GM18951 (cell line): ENCODE measurements at regions not wholly inside any gene's neighbourhood (a gene's known extent, or its start where the extent isn't known, plus 50 kb on each side); places are given as distances from the start of the nearest gene placed in this dataset.

Experiments
- POLR2A ChIP-seq: IDR thresholded peaks from 4 replicates; pipeline ENCODE4 v1.6.1; 2011; ENCODE audit warnings: mild to moderate bottlenecking; ENCODE audit not compliant: insufficient read length, insufficient read depth; ENCODE audit errors: extremely low read depth
- in situ Hi-C: fragments of 300-500 bp; cut with MboI; formaldehyde crosslinking; loops from one replicate; pipeline ENCODE4 v1.12.0; 2022; ENCODE audit warnings: low sequenced_read_pairs, mixed read lengths, inconsistent platforms; ENCODE audit not compliant: unreplicated experiment

DNA sequence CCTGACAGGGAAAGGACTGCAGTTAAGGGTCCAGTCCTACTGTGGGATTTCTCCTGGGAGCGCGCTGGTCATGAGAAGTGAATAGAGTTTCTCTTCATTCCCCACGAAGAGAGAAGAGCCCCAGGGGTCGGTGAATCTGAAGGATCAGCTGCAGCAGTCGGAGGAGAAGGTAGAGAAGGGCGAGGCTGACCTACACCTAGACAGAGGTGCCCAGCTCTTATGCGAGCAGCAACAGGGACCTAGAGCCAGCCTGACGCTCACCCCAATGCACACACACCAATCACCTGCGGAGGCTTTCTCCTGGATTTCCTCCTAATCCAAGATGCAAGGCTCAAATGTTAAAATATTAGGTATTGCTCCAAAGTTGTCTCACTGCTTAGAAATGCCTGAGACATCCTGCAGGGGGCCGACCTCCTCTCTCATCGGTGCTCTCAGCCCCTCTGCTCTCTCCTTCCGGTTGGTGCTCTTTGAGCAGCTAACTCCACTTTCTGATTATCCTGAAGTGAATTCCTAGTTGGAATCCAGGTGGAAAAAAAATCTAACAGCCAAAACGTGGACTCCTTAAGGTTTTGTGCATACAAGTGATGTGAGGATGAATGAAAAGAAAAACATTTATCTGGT is 176.4 kb downstream of the AHR start:
- no peak for TF ChIP-seq POLR2A
- in situ Hi-C loops, result no loop called here

DNA sequence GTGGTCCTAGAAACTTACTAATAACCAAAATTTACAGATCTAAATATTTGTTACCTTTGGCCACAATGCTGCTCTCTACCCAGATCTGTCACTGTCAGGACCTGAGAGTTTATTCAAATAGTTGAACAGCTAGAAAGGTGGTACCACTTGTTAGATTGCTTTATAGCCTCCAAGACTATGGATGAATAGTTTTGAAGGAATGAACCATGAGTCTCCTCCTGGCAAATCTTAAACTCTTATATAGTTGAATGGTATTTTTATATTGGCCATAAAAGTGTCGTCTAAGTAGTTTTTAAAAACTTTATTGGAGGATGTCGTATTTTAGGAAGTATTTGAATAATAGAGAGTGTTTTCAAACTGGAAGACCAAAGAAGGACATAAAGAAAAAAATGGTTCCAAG is 178.7 kb downstream of the AHR start:
- in situ Hi-C loops, result no loop called here
- TF ChIP-seq POLR2A, result no peak

DNA sequence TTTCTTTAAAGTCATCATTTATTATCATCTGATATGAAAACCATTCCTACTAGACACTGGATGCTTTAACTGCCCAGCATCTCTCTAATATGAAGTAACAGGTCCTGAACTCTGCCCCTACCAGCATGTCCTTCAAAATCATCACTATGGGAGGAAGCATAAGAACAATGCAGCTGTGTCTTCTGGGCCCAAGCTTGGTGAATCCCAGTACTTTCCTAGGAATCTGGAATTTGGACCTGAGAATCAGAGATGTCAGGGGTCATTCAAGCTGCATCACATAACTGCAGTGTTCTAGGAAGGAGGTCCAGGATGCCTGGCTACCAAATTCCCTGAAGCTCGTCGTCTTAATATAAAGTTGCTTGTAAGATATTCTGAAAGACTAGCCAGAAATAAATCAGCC is 182.7 kb downstream of the AHR start:
- in situ Hi-C loops, result no loop called here

DNA sequence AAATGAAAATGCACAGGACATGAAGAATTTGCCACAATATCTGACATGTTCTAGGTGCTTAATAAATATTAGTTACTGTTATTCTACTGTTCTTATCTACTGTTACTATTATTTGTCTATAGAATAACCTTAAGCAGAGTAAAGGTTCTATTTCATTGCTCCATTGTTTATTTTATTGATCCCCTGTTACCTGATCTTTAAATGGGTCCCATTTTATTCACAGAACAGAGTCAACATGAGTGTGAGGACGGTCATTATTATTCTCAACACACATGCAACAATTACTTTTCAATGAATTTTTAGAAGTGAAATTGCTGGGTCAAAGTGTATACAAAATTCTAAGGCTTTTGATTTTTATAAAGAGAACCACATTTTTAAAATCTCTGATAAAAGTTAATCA is 186.9 kb downstream of the AHR start:
- in situ Hi-C loops, result no loop called here

More for the DNA sequence above, 182.7 kb downstream of the AHR start:
- TF ChIP-seq POLR2A, result no peak

DNA sequence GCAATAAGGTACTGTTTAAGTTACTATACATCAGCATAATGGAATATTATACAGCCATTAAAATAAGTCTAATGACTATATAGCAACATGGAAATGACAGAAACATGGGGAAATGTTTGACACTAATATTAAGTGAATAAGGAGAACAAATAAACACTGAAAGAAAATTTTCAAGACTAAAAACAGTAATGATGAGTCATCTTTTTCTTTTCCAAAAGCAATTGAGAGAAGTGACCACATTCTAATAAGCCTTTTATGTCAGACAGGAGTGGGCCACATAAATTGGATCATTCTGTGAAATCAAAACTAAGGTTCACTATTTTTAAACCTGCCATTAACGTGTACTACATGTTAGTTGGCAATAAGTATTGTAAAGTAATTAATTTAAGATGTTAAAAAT is 187.5 kb downstream of the AHR start:
- no peak for TF ChIP-seq POLR2A
- in situ Hi-C loops, result no loop called here

More for the DNA sequence above, 186.9 kb downstream of the AHR start:
- no peak for TF ChIP-seq POLR2A

DNA sequence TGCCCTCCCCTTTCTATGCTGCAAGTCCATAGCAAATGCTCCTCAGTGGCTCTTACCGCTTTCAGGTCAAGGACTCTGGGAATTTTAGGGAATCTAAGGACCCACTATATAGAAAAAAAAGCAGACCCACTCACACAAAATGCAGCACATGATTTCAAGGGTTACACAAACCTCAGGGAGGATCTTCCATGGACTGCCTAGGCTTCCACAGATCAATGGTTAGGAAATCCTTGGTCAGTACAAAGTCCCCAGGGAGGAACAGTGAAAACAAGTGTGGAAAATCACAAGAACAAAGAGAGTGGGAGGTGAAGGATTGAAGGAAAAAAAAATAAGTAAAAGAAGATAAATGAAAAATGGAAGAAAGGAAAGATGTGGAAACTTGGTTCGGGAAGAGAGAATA is 188.4 kb downstream of the AHR start:
- no peak for TF ChIP-seq POLR2A

DNA sequence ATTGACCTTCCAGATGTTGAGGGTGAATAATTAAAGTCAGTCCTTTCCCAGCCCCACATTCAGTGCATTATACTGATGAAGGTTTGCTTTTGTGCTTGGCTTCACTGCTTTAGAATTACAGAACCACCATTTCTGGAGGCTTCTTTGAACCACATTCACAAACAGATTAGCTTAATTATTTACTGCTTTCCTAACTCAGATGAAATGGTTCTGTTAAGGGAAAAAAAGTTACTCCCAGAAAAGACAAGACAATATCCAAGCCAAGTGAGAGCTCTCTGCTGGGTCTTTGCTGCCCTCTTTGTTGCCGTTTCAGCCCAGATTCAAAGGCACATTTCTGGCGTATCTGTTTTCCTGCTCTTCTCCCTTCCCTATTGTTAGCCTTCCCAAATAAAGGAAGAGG is 188.9 kb downstream of the AHR start:
- TF ChIP-seq POLR2A, result no peak

More for the DNA sequence above, 188.4 kb downstream of the AHR start:
- in situ Hi-C loops, result no loop called here

DNA sequence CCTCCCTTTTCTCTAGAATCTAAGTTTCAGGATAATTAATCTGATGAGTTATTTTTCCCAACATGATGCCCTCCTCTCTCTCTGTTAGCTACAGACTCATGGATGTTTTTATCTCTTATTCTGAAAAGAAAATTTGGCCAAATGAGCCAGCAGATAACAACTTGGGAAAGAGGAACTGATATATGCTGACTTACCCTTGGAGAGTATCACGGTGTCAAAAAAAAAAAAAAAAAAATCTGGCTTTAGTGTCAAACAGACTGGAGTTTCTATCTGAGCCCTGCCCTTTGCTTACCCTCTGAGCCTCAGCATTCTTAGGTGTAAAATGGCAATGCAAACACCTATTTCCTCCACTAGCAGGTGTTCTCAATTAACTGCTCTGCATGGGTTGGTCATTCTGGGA is 190.4 kb downstream of the AHR start:
- in situ Hi-C loops, result no loop called here
- TF ChIP-seq POLR2A, result no peak

More for the DNA sequence above, 188.9 kb downstream of the AHR start:
- in situ Hi-C loops, result no loop called here

DNA sequence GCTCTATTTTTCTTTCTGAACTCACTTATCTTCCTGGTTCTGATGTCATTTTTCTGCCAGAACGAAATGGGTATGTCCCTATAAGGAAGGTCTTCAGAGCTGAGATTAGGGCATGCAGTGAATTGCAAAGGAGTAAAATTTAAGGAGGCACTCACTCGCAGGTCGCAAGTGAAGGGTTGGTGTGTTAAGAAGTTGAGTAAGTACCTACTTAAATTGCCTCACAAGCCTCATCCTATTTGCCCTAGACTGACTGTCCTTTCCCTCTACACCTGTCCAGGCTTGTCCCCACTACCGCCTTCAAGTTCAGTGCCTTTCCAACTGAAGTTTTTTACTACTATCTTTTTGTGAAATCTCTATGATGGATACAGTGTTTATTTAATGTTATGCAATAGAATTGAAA is 191.5 kb downstream of the AHR start:
- in situ Hi-C loops, result no loop called here
- TF ChIP-seq POLR2A, result no peak

DNA sequence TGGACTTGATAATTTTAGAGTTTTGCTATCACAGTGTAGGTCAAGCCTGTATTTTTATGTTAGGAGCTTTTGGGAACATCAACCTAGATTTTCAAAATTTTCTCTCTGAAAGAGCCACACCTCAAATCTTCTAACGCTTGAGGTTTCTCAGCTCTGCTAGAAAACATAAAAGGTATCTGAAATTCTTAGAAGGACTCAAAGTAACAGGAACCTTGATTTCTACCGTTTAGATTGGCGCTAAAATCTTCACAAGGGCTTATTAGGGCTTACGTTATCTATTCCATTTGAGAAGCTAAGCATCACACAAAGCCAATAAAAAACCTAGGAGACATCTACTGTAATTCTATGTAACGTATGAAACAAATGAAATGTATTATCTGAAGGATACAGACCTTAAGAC is 192.4 kb downstream of the AHR start:
- TF ChIP-seq POLR2A, result no peak
- in situ Hi-C loops, result no loop called here

DNA sequence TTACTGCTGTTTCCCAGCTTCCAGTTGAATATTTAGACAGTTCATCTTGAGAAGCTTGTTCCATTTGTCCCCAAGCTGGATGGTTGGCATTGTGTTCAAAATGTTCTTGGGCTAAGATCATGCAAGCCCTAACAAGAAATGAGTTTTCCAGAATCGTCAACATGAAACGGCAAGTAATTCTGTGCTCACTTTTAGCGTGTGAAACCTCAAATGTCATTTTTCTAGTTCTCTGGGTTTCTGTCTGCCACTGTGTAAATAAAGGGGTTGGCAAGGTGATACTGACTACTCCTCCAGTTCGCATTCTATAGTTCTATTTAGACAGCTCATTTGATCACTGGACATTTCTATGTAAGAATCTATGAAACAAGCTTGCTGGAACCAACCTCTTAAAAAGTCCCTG is 194.0 kb downstream of the AHR start:
- in situ Hi-C loops, result no loop called here
- TF ChIP-seq POLR2A, result no peak

DNA sequence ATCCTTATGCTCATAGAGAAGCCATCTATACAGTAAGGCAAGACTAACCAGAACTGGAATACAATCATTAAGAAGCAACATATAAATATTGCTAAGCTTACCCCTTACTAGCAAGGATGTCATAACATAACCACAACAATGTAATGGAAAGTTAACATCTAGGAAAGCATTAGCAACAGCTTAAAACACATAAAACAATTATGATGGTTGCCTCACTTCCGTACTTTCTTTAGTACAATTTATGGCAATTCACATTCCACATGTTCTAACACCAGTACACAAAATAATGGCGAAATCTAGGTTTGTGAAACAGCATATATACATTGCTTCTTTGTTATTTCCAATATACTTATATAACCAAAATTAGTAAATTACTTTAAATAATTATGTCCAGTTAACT is 195.0 kb downstream of the AHR start:
- no peak for TF ChIP-seq POLR2A
- in situ Hi-C loops, result no loop called here

DNA sequence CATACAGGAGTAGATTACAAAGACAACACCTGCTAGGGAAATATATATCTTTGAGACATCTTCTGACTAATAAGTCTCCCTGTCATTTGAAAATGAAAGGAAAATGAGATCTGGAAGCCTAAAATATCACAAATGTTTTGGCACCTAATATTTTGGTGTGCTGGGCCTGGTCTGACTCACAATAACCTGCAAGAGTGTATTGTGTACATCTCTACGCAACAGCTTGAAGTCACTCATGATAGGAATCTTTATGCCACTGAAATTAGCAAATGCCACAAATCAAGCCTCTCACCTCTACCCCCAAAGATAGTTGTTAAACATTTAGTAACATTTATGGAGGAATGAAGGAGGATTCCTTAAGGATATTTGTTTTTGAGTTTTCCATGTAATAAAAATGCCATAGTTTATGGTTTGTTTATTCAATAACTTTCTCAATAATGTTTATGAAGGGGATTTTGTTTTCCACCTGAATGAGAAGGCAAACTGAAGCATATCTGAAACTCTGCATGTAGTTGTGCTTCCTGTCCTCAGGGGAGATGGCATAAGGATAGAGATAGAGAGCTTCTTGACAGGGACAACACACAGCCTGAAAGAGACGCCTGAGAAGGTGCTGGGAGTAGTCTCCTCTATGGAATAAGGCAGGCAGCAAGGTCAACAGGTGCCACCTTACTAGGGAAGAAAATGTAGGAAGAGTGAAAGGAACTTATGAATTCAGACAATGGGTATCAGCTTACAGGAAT is 197.4 kb downstream of the AHR start:
- TF ChIP-seq POLR2A, result no peak
- in situ Hi-C loops, result no loop called here

DNA sequence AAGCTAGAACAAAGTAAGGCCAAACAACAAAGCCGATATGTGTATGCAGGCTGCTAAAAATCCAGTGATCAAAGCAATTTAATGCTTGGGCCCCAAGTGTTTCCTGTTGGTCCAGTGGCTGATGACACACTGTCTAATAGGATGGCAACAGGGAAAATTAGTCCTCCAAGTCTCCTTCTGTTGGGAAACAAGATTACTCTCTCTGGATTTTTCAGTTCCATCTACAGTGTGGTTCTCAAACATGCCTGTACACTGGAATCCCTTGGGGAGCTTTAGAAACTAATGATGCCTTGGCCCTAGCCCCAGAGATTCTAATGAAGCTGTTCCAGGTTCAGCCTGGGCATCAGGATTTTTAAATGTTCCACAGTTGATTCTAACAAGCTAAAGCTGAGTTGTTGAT is 198.7 kb downstream of the AHR start:
- no peak for TF ChIP-seq POLR2A

More for the DNA sequence above, 198.7 kb downstream of the AHR start:
- in situ Hi-C loops, result no loop called here
